ENCODE measurements at regions not wholly inside any gene's neighbourhood (a gene's known extent, or its start where the extent isn't known, plus 50 kb on each side); places are given as distances from the start of the nearest gene placed in this dataset.
"Not testable (repeated sequence)": the region's sequence is repeated elsewhere in the genome, so short reads cannot be mapped to it uniquely, and the experiment has no call there.

- no peak for DNase-seq
Observed at GRCh38 chrX:137195296-137195695, 161.5 kb upstream of the GPR101 start.

GRCh38 chrX:137194164-137194563 is 160.4 kb upstream of the GPR101 start:
- no peak for DNase-seq

GRCh38 chrX:137187540-137187939 is 153.7 kb upstream of the GPR101 start:
- no peak for DNase-seq

GRCh38 chrX:137178392-137178791 is 144.6 kb upstream of the GPR101 start:
- DNase-seq, result no peak

- DNase-seq, result no peak
Observed at GRCh38 chrX:137172317-137172948, 138.6 kb upstream of the GPR101 start.

GRCh38 chrX:137171626-137172025 is 137.8 kb upstream of the GPR101 start:
- no peak for DNase-seq

- DNase-seq, result no peak
Observed at GRCh38 chrX:137166591-137166990, 132.8 kb upstream of the GPR101 start.

GRCh38 chrX:137164329-137164728 is 130.5 kb upstream of the GPR101 start:
- DNase-seq, result no peak

GRCh38 chrX:137151403-137151802 is 117.6 kb upstream of the GPR101 start:
- no peak for DNase-seq

GRCh38 chrX:137143864-137144263 is 110.1 kb upstream of the GPR101 start:
- DNase-seq, result no peak

GRCh38 chrX:137122651-137123050 is 88.9 kb upstream of the GPR101 start:
- not testable (repeated sequence) for DNase-seq

GRCh38 chrX:137119049-137119448 is 85.3 kb upstream of the GPR101 start:
- DNase-seq, result no peak

- DNase-seq, result no peak
Observed at GRCh38 chrX:137118536-137118935, 84.7 kb upstream of the GPR101 start.

GRCh38 chrX:137118136-137118535 is 84.3 kb upstream of the GPR101 start:
- no peak for DNase-seq

- not testable (repeated sequence) for DNase-seq
Observed at GRCh38 chrX:137107877-137108276, 74.1 kb upstream of the GPR101 start.

GRCh38 chrX:137101273-137101990 is 67.6 kb upstream of the GPR101 start:
- DNase-seq, result no peak

All from cerebellar nuclear complex (tissue), 1 donor.